Activated CD4-positive, alpha-beta T cell treated with anti-CD3 and anti-CD28 coated beads, Interleukin-2, amount 10 ng/mL, durations not matched to agents 7 days and 5 days (primary cell): ENCODE measurements at regions not wholly inside any gene's neighbourhood (a gene's known extent, or its start where the extent isn't known, plus 50 kb on each side); places are given as distances from the start of the nearest gene placed in this dataset.
A peak's percentile ranks its signal among the peaks of the same experiment; 100 is the strongest.

Experiments
- CTCF ChIA-PET: fragments of 350-600 bp; sonication (Branson Sonifier 250); formaldehyde crosslinking; loops from one replicate; lab custom pipeline; 2021; ENCODE audit warnings: antibody characterized with exemption; lab: Charles Lee
- POLR2A ChIA-PET: fragments of 350-600 bp; sonication (Branson Sonifier 250); formaldehyde crosslinking; loops from one replicate; lab custom pipeline; 2021; ENCODE audit warnings: antibody characterized with exemption; lab: Charles Lee
- DNase-seq: peaks from one replicate; pipeline ENCODE4 v3.0.0-alpha.2; 2020
- H3K27ac Mint-ChIP-seq: one replicate; pipeline ENCODE4 v1.8.0; 2021; ENCODE audit warnings: mild to moderate bottlenecking, moderate library complexity, mixed read lengths
- H3K27me3 Mint-ChIP-seq: one replicate; pipeline ENCODE4 v1.8.0; 2021; ENCODE audit warnings: mixed read lengths
- H3K36me3 Mint-ChIP-seq: one replicate; pipeline ENCODE4 v1.8.0; 2021; ENCODE audit warnings: low read depth, mixed read lengths
- H3K4me1 Mint-ChIP-seq: one replicate; pipeline ENCODE4 v1.8.0; 2021; ENCODE audit warnings: mixed read lengths
- H3K4me3 Mint-ChIP-seq: one replicate; pipeline ENCODE4 v1.8.0; 2021; ENCODE audit warnings: mild to moderate bottlenecking, moderate library complexity, mixed read lengths
- H3K9me3 Mint-ChIP-seq: one replicate; pipeline ENCODE4 v1.8.0; 2021; ENCODE audit warnings: mixed read lengths

- H3K27ac Mint-ChIP-seq = no peak overlapping the region
- ChIA-PET POLR2A (no interaction called here), CTCF (no interaction called here)
- H3K4me1 Mint-ChIP-seq = no peaks in the 10 kb centered on the region
- no peaks in the 10 kb centered on the region for H3K9me3 Mint-ChIP-seq
- DNase-seq = no peak
- no peaks in the 10 kb centered on the region for H3K36me3 Mint-ChIP-seq
- H3K27me3 Mint-ChIP-seq = no peaks in the 10 kb centered on the region
- no peak overlapping the region for H3K4me3 Mint-ChIP-seq
These were observed 475.4 kb upstream of the GHITM start for GRCh38 chr10:83663918-83664317.

DNA sequence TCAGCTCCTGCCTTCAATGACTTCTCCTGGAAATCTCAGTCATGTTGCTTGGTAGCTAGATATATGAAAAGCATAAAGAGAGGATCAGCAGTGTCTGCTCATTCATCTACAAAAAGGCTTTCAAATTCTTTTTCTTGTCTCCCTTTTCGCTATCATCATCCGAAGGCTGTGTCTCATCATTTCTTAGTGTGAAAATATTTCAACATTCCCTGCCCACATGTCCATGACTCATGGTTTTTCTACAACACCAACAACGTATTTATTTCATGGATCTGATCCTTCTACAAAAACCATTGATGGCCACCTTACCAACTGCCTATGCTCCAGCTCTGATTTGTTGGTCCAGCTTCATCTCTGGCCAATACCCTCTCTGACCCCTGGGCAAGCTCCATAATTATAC lies 472.5 kb upstream of the GHITM start:
- Mint-ChIP-seq H3K27me3 (no peaks in the 10 kb centered on the region), H3K4me3 (no peak overlapping the region), H3K9me3 (no peaks in the 10 kb centered on the region), H3K36me3 (no peaks in the 10 kb centered on the region), H3K4me1 (no peaks in the 10 kb centered on the region), H3K27ac (no peak overlapping the region)
- ChIA-PET CTCF (no interaction called here), POLR2A (no interaction called here)
- no peak for DNase-seq

GRCh38 chr10:83667594-83667993 lies 471.7 kb upstream of the GHITM start:
- Mint-ChIP-seq H3K27ac (no peak overlapping the region), H3K9me3 (no peaks in the 10 kb centered on the region), H3K4me1 (no peaks in the 10 kb centered on the region), H3K4me3 (no peak overlapping the region), H3K36me3 (no peaks in the 10 kb centered on the region), H3K27me3 (no peaks in the 10 kb centered on the region)
- CTCF ChIA-PET = no interaction called here
- DNase-seq = no peak
- POLR2A ChIA-PET = no interaction called here

GRCh38 chr10:83673316-83673715 lies 466.0 kb upstream of the GHITM start:
- Mint-ChIP-seq H3K4me1 (no peaks in the 10 kb centered on the region), H3K36me3 (no peaks in the 10 kb centered on the region), H3K9me3 (no peaks in the 10 kb centered on the region), H3K27ac (no peak overlapping the region), H3K27me3 (no peaks in the 10 kb centered on the region), H3K4me3 (no peak overlapping the region)
- no peak for DNase-seq
- POLR2A ChIA-PET = no interaction called here
- CTCF ChIA-PET = no interaction called here

- Mint-ChIP-seq H3K36me3 (no peaks in the 10 kb centered on the region), H3K27ac (no peak overlapping the region), H3K9me3 (no peaks in the 10 kb centered on the region), H3K4me1 (peaks cover 20% of the 10 kb centered on the region), H3K4me3 (no peak overlapping the region), H3K27me3 (no peaks in the 10 kb centered on the region)
- ChIA-PET POLR2A (no interaction called here), CTCF (no interaction called here)
- DNase-seq = no peak
These were observed 461.5 kb upstream of the GHITM start for GRCh38 chr10:83677795-83678194.

- DNase-seq = no peak
- H3K4me3 Mint-ChIP-seq = no peak overlapping the region
- CTCF ChIA-PET = no interaction called here
- H3K4me1 Mint-ChIP-seq = peaks cover 20% of the 10 kb centered on the region
- H3K27ac Mint-ChIP-seq = no peak overlapping the region
- no peaks in the 10 kb centered on the region for H3K9me3 Mint-ChIP-seq
- POLR2A ChIA-PET = no interaction called here
- no peaks in the 10 kb centered on the region for H3K36me3 Mint-ChIP-seq
- H3K27me3 Mint-ChIP-seq = no peaks in the 10 kb centered on the region
These were observed 460.5 kb upstream of the GHITM start for GRCh38 chr10:83678850-83679249.

- DNase-seq = peak; percentile 56
- ChIA-PET POLR2A (no interaction called here), CTCF (no interaction called here)
- H3K27ac Mint-ChIP-seq = peak overlapping the region; percentile 44
- H3K9me3 Mint-ChIP-seq = no peaks in the 10 kb centered on the region
- H3K27me3 Mint-ChIP-seq = no peaks in the 10 kb centered on the region
- peaks cover 20% of the 10 kb centered on the region for H3K4me1 Mint-ChIP-seq
- no peaks in the 10 kb centered on the region for H3K36me3 Mint-ChIP-seq
- no peak overlapping the region for H3K4me3 Mint-ChIP-seq
These were observed 458.8 kb upstream of the GHITM start for GRCh38 chr10:83680470-83680891.

DNA sequence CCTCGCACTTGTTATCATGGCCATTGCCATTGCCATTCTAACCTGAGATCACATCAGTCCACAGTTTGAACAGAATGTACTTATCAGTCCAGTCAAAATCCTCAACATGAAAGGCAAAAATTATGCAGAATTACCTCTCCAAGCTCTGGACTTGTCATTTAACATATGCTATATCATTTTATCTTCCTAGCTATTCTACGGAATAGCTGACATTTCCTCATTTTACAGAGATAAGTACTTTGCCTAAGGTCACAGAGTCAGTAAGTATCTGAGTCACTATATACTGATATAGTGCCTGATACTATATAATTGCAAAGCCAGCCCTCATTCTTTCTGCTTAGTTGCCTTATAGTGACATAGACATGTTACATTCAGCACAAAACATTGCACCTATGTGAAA lies 456.9 kb upstream of the GHITM start:
- no peaks in the 10 kb centered on the region for H3K36me3 Mint-ChIP-seq
- no peaks in the 10 kb centered on the region for H3K9me3 Mint-ChIP-seq
- no peak overlapping the region for H3K4me3 Mint-ChIP-seq
- no peak overlapping the region for H3K27ac Mint-ChIP-seq
- peaks cover 20% of the 10 kb centered on the region for H3K4me1 Mint-ChIP-seq
- POLR2A ChIA-PET = no interaction called here
- DNase-seq = no peak
- CTCF ChIA-PET = no interaction called here
- no peaks in the 10 kb centered on the region for H3K27me3 Mint-ChIP-seq

DNA sequence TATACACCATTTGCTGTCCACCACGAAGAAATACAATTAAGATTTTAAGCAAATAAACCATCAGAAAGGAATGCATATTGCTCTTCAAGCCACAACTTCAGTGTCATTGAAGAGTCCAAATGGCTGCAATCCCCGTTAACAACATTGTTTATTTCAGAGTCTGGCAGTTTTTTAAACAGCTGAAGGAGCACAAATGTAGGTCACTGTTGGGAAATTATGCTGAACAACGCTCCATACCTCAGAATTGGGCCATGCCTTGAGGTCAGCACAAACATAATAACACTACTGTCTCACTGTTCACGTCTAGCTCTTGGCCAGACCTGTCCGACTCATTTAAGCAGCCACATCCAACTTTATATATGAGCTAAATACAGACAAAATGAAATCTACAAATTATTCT lies 453.9 kb upstream of the GHITM start:
- Mint-ChIP-seq H3K4me3 (no peak overlapping the region), H3K4me1 (peaks cover 7% of the 10 kb centered on the region), H3K27me3 (no peaks in the 10 kb centered on the region), H3K36me3 (no peaks in the 10 kb centered on the region), H3K27ac (no peak overlapping the region), H3K9me3 (no peaks in the 10 kb centered on the region)
- POLR2A ChIA-PET = no interaction called here
- CTCF ChIA-PET = no interaction called here
- no peak for DNase-seq

GRCh38 chr10:83691791-83692596 lies 447.3 kb upstream of the GHITM start:
- H3K27ac Mint-ChIP-seq = no peak overlapping the region
- CTCF ChIA-PET = interaction anchor here (0.6 kb wide), 1 partner anchor 681 kb away, joined by 4 read pairs; no protein-coding TSS in a partner anchor

GRCh38 chr10:83698899-83699298 lies 440.4 kb upstream of the GHITM start:
- H3K9me3 Mint-ChIP-seq = no peaks in the 10 kb centered on the region
- no peaks in the 10 kb centered on the region for H3K27me3 Mint-ChIP-seq
- no peak for DNase-seq
- no peaks in the 10 kb centered on the region for H3K4me1 Mint-ChIP-seq
- POLR2A ChIA-PET = no interaction called here
- no peak overlapping the region for H3K27ac Mint-ChIP-seq
- H3K4me3 Mint-ChIP-seq = no peak overlapping the region
- no peaks in the 10 kb centered on the region for H3K36me3 Mint-ChIP-seq
- CTCF ChIA-PET = no interaction called here

More at GRCh38 chr10:83691791-83692596, 447.3 kb upstream of the GHITM start:
- DNase-seq = no peak
- H3K4me3 Mint-ChIP-seq = no peak overlapping the region
- H3K4me1 Mint-ChIP-seq = no peaks in the 10 kb centered on the region
- H3K27me3 Mint-ChIP-seq = no peaks in the 10 kb centered on the region
- no peaks in the 10 kb centered on the region for H3K36me3 Mint-ChIP-seq
- POLR2A ChIA-PET = no interaction called here
- no peaks in the 10 kb centered on the region for H3K9me3 Mint-ChIP-seq

DNA sequence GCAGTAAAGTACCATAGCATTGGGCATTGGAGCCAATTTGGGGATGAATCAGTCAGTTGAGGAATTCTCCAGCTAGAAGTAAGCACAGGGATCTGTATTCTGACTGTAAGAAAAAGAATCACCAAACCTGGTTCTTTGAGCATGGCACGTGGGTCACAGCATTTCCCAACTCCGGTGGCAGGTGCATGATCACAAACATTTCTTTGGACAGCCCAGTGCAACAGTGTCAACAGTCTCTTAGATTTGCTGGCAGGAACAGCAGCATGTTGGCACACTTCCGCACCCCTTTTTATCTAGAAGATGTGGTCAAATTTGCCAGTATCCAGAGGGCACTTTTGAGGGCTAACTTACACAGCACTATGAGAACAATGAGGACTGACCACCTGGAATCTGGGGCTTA lies 437.5 kb upstream of the GHITM start:
- ChIA-PET CTCF (no interaction called here), POLR2A (no interaction called here)
- no peak overlapping the region for H3K27ac Mint-ChIP-seq
- no peaks in the 10 kb centered on the region for H3K36me3 Mint-ChIP-seq
- no peaks in the 10 kb centered on the region for H3K9me3 Mint-ChIP-seq
- no peak overlapping the region for H3K4me3 Mint-ChIP-seq
- DNase-seq = no peak
- no peaks in the 10 kb centered on the region for H3K27me3 Mint-ChIP-seq
- no peaks in the 10 kb centered on the region for H3K4me1 Mint-ChIP-seq

DNA sequence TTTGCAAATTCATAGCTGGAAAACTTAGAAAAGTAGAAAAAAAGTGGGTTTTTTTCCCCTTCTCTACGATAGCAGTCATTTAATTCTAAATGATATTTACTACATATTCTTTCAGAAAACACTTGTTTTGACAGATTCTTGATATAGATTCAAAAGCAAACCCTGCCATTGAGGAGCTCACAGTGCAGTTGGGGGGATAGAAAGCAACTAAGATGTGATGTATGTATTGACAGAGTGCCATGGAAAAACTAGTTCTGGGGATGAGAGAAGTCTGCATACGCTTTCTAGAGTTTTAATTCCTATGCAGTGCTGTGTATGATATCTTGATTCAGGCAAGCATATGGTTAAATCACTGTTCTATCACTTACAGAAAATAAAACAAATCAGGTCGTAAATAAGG lies 436.6 kb upstream of the GHITM start:
- no peaks in the 10 kb centered on the region for H3K36me3 Mint-ChIP-seq
- no peak for DNase-seq
- POLR2A ChIA-PET = no interaction called here
- H3K27ac Mint-ChIP-seq = no peak overlapping the region
- no peaks in the 10 kb centered on the region for H3K4me1 Mint-ChIP-seq
- H3K27me3 Mint-ChIP-seq = no peaks in the 10 kb centered on the region
- H3K9me3 Mint-ChIP-seq = no peaks in the 10 kb centered on the region
- CTCF ChIA-PET = no interaction called here
- H3K4me3 Mint-ChIP-seq = no peak overlapping the region

GRCh38 chr10:83706120-83706519 lies 433.2 kb upstream of the GHITM start:
- Mint-ChIP-seq H3K27me3 (no peaks in the 10 kb centered on the region), H3K4me3 (no peak overlapping the region), H3K36me3 (no peaks in the 10 kb centered on the region), H3K9me3 (no peaks in the 10 kb centered on the region), H3K4me1 (no peaks in the 10 kb centered on the region), H3K27ac (no peak overlapping the region)
- ChIA-PET POLR2A (interaction anchor here (0.6 kb wide), 1 partner anchor 718 kb away, joined by 3 read pairs; no protein-coding TSS in a partner anchor), CTCF (no interaction called here)
- DNase-seq = no peak
